ENCODE measurements at regions not wholly inside any gene's neighbourhood (a gene's known extent, or its start where the extent isn't known, plus 50 kb on each side); places are given as distances from the start of the nearest gene placed in this dataset.

- no peak for TF ChIP-seq CTCF (IDR thresholded peaks at IDR 0.05)
- no peak for TF ChIP-seq POLR2A (IDR thresholded peaks at IDR 0.05)
These were observed 229.1 kb upstream of the C11orf87 start for GRCh38 chr11:109192864-109193263.

Data from adrenal gland (tissue), 5 donors.